Adrenal gland (tissue), 5 donors: ENCODE measurements at regions not wholly inside any gene's neighbourhood (a gene's known extent, or its start where the extent isn't known, plus 50 kb on each side); places are given as distances from the start of the nearest gene placed in this dataset.

Experiments used
- CTCF ChIP-seq, 6 experiments: fragments of 450-650 bp in 4 of 6; fragments of 200-600 bp in 2 of 6; sonication (generic) in 1 of 6; IDR thresholded peaks; 1 replicate in 5 of 6; 2 replicates in 1 of 6; pipeline versions ENCODE4 v1.5.1 to v1.8.0; 2016 to 2021; ENCODE audit warnings: antibody characterized with exemption in 6 of 6, mild to moderate bottlenecking in 2 of 6, moderate library complexity in 1 of 6
- POLR2A ChIP-seq, 2 donors: fragments of 450-650 bp; IDR thresholded peaks; one replicate each; pipeline ENCODE4 v1.6.1; 2017; ENCODE audit warnings: antibody characterized with exemption in 2 of 2, mild to moderate bottlenecking in 2 of 2, moderate library complexity in 1 of 2
- donor health status: DM: no; HTN: no; CAD: no.

GRCh38 chr3:72299321-72299802 is 514.4 kb upstream of the PROK2 start:
- no peak for TF ChIP-seq POLR2A (IDR thresholded peaks at IDR 0.05)
- no peak for TF ChIP-seq CTCF (IDR thresholded peaks at IDR 0.05)
